Parathyroid adenoma (tissue), 2 donors: ENCODE measurements at regions not wholly inside any gene's neighbourhood (a gene's known extent, or its start where the extent isn't known, plus 50 kb on each side); places are given as distances from the start of the nearest gene placed in this dataset.
A peak's percentile ranks its signal among the peaks of the same experiment; 100 is the strongest.

ENCODE experiments used
- H2AFZ ChIP-seq: fragments of 300-600 bp; sonication (generic); one replicate; pipeline ENCODE4 v1.7.0; 2017; ENCODE audit warnings: antibody characterized with exemption, mild to moderate bottlenecking
- H3K27ac ChIP-seq: fragments of 300-600 bp; sonication (generic); one replicate; pipeline ENCODE4 v1.7.0; 2017
- H3K27me3 ChIP-seq: fragments of 300-600 bp; sonication (generic); one replicate; pipeline ENCODE4 v1.7.0; 2017; ENCODE audit warnings: low read length; ENCODE audit not compliant: control insufficient read depth, insufficient read depth
- H3K36me3 ChIP-seq: fragments of 300-600 bp; sonication (generic); one replicate; pipeline ENCODE4 v1.7.0; 2017; ENCODE audit warnings: low read length; ENCODE audit not compliant: control insufficient read depth, insufficient read depth
- H3K4me1 ChIP-seq: fragments of 300-600 bp; sonication (generic); one replicate; pipeline ENCODE4 v1.7.0; 2017; ENCODE audit warnings: control low read depth
- H3K4me2 ChIP-seq: fragments of 300-600 bp; sonication (generic); one replicate; pipeline ENCODE4 v1.7.0; 2017; ENCODE audit warnings: low read length
- H3K4me3 ChIP-seq: fragments of 300-600 bp; sonication (generic); one replicate; pipeline ENCODE4 v1.7.0; 2017; ENCODE audit warnings: low read depth, low read length
- H3K79me2 ChIP-seq: fragments of 300-600 bp; sonication (generic); one replicate; pipeline ENCODE4 v1.7.0; 2017; ENCODE audit warnings: control low read depth
- H3K9ac ChIP-seq: fragments of 300-600 bp; sonication (generic); one replicate; pipeline ENCODE4 v1.7.0; 2017; ENCODE audit warnings: mild to moderate bottlenecking
- H3K9me3 ChIP-seq: fragments of 300-600 bp; sonication (generic); one replicate; pipeline ENCODE4 v1.7.0; 2017; ENCODE audit warnings: low read length; ENCODE audit not compliant: control insufficient read depth
- CTCF ChIP-seq: fragments of 300-600 bp; sonication (generic); IDR thresholded peaks from one replicate; pipeline ENCODE4 v1.7.0; 2017; ENCODE audit warnings: antibody characterized with exemption, mild to moderate bottlenecking
- donor health status: primary hyperparathyroidism.

DNA sequence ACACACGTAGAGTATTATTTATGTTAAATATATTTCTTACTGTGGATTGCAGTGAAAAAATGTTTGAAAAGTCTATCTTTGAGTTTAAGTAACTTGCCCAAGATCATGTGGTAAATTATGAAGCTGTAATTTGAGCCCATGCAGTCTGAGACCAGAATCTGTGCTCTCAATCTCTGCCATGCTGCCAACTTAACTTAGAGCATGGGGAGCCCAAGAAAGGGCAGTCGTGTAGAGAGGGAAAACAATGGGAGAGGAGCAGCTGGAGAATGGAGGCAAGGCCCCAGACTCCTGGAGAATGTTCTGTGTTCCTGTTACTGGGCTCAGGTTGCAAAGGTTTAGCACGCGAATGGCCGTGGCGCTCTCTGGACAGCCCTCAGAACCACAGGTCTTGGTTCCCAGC lies 311.6 kb upstream of the RASGRP1 start:
- Histone ChIP-seq H3K9me3 (no peaks in the 10 kb centered on the region), H3K4me3 (no peak overlapping the region), H3K79me2 (no peaks in the 10 kb centered on the region), H3K27me3 (no peaks in the 10 kb centered on the region), H3K4me2 (peak overlapping the region; percentile 31), H3K9ac (no peak overlapping the region), H3K4me1 (no peaks in the 10 kb centered on the region), H3K36me3 (no peaks in the 10 kb centered on the region), H3K27ac (no peak overlapping the region), H2AFZ (no peak overlapping the region)
- no peak for TF ChIP-seq CTCF

- Histone ChIP-seq H2AFZ (no peak overlapping the region), H3K4me1 (no peaks in the 10 kb centered on the region), H3K4me3 (no peak overlapping the region), H3K9me3 (no peaks in the 10 kb centered on the region), H3K79me2 (no peaks in the 10 kb centered on the region), H3K27me3 (no peaks in the 10 kb centered on the region), H3K9ac (no peak overlapping the region), H3K4me2 (peak overlapping the region; percentile 31), H3K27ac (no peak overlapping the region), H3K36me3 (no peaks in the 10 kb centered on the region)
- TF ChIP-seq CTCF, result no peak
These were observed 312.0 kb upstream of the RASGRP1 start for GRCh38 chr15:38876621-38877020.

DNA sequence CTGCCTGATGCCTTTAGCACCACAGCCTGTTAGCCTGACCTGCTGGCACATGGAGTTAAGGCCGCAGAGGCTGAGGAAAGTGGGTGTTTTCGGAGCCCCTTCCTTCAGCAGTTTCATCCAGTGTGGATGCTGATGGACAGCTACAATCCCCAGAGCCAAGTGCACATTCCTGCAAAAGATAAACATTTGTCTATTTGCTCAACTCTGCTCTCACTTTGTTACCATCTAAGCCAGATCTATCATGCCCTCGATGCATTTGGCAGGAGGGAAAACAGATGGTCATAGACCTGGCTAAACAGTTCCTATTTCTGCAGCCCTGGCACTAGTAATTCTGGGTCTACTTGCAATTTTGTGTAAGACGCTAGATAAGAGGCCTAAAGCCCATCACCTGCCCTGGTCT lies 312.9 kb upstream of the RASGRP1 start:
- Histone ChIP-seq H3K27ac (no peak overlapping the region), H2AFZ (no peak overlapping the region), H3K4me1 (no peaks in the 10 kb centered on the region), H3K79me2 (no peaks in the 10 kb centered on the region), H3K9ac (no peak overlapping the region), H3K4me2 (no peak overlapping the region), H3K4me3 (no peak overlapping the region), H3K27me3 (no peaks in the 10 kb centered on the region), H3K36me3 (no peaks in the 10 kb centered on the region), H3K9me3 (no peaks in the 10 kb centered on the region)
- no peak for TF ChIP-seq CTCF

GRCh38 chr15:38878026-38878425 lies 313.4 kb upstream of the RASGRP1 start:
- Histone ChIP-seq H3K4me1 (no peaks in the 10 kb centered on the region), H3K9me3 (no peaks in the 10 kb centered on the region), H3K4me2 (no peak overlapping the region), H3K27me3 (no peaks in the 10 kb centered on the region), H3K79me2 (no peaks in the 10 kb centered on the region), H3K9ac (no peak overlapping the region), H2AFZ (no peak overlapping the region), H3K36me3 (no peaks in the 10 kb centered on the region), H3K4me3 (no peak overlapping the region), H3K27ac (no peak overlapping the region)
- no peak for TF ChIP-seq CTCF

DNA sequence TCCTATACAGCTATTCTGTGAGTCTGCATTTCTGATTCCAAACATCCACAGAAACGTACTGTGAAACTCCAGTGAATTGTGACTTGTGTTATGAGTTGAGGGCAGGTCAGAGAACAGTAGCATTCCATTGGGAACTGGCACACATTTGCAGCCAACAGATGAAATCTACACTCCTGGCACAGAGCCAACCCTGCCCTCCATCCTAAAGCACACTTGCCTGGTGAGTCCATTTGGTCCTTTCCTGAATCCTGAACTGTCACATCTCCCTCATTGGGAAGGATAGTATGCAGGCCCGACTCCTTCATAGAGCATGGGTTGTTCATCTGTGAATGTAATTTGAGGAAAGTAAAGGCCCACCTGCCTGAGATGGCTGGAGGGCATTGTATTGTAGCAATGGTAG lies 314.3 kb upstream of the RASGRP1 start:
- no peak for TF ChIP-seq CTCF
- Histone ChIP-seq H3K36me3 (no peaks in the 10 kb centered on the region), H3K79me2 (no peaks in the 10 kb centered on the region), H3K4me1 (no peaks in the 10 kb centered on the region), H3K27ac (no peak overlapping the region), H3K4me2 (no peak overlapping the region), H3K9ac (no peak overlapping the region), H2AFZ (no peak overlapping the region), H3K9me3 (no peaks in the 10 kb centered on the region), H3K4me3 (no peak overlapping the region), H3K27me3 (no peaks in the 10 kb centered on the region)
